ENCODE measurements at regions not wholly inside any gene's neighbourhood (a gene's known extent, or its start where the extent isn't known, plus 50 kb on each side); places are given as distances from the start of the nearest gene placed in this dataset.

DNA sequence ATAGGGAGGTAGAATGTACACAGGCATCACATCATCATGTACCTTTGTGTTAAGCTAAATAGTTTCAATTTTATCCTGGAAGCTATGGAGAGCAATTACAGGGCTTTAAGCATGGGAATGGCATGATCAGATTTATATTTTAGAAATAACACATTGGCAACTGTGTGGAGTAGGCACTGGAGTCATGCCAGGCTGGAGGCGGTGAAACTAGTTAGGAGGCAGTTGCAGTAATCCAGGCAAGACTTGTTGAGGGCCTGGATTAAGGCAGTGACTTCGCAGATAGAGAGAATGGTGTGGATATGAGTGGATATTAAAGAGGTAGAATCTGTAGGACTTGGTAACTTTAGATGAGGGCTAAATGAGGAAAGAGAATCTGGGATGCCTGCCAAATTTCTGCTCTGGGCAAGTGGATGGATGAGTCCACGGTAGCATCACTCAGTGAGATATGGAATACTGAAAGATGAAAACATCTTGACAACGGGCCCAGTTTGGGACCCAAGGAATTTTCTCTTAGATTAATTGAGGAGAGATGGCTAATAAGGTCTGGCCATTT lies 506.2 kb downstream of the FGF9 start:
- CTCF ChIA-PET = interaction anchor here (1.0 kb wide), 1 partner anchor 551 kb away, joined by 7 read pairs; no protein-coding TSS in a partner anchor
- POLR2A ChIA-PET = no interaction called here

DNA sequence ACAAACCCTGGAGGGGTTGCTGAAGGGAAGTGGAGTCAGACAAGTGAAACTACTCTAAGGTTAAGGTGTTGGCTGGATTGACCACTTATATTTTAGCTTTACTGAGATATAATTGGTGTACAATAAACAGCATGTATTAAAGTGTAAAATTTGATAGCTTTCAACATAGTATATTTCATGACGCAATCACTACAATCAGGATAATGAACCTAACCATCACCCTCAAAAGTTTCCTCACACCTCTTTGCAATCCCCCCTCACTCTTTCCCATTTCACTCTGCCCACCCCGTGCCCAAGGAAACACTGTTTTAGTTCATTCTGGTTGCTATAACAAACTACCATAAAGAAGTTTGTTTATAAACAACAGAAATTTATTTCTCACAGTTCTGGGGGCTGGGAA lies 508.0 kb downstream of the FGF9 start:
- ChIA-PET CTCF (no interaction called here), POLR2A (no interaction called here)
- H3K4me3 ChIP-seq (ENCODE audit: low read depth, low read length) = no peak overlapping the region
- no peak for TF ChIP-seq CTCF (IDR thresholded peaks at IDR 0.05; ENCODE audit: low read depth, low read length)
- H3K9me3 ChIP-seq (ENCODE audit: control insufficient read depth, insufficient read depth, low read length) = no peaks in the 10 kb centered on the region
- H3K27ac ChIP-seq (ENCODE audit: low read depth, low read length) = no peak overlapping the region
- DNase-seq (ENCODE audit: low read depth, low spot score) = no peak
- no peaks in the 10 kb centered on the region for H3K27me3 ChIP-seq (ENCODE audit: control insufficient read depth, insufficient read depth, low read length)

More for the DNA sequence above, 506.2 kb downstream of the FGF9 start:
- Histone ChIP-seq H3K4me3 (ENCODE audit: low read depth, low read length) (no peak overlapping the region), H3K27me3 (ENCODE audit: control insufficient read depth, insufficient read depth, low read length) (no peaks in the 10 kb centered on the region), H3K27ac (ENCODE audit: low read depth, low read length) (no peak overlapping the region), H3K9me3 (ENCODE audit: control insufficient read depth, insufficient read depth, low read length) (no peaks in the 10 kb centered on the region)
- peak; percentile 2 for DNase-seq (ENCODE audit: low read depth, low spot score)
- TF ChIP-seq CTCF (IDR thresholded peaks at IDR 0.05; ENCODE audit: low read depth, low read length) = no peak

DNA sequence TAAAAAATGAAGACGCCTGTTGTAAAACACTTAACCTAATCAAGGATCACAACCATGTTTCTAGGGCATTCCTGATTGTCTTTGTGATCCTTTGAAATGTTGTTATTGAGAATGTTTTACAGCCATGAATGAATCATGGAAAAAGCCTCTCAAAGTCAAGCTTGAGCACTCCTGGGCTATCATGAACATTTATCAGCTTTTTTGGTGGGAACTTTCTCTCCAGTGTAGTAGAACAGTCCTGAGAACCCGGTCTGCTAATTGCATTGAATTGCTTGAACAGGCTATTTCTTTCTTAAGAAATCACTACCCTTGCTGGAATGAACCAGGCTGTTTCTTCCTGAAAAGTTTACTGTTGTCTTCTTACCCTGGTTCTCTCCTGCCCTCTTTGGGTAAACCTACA lies 516.5 kb downstream of the FGF9 start:
- TF ChIP-seq CTCF (IDR thresholded peaks at IDR 0.05; ENCODE audit: low read depth, low read length) = peak; percentile 12; the same call in 1 of the 2 replicates
- H3K27me3 ChIP-seq (ENCODE audit: control insufficient read depth, insufficient read depth, low read length) = no peaks in the 10 kb centered on the region
- POLR2A ChIA-PET = no interaction called here

DNA sequence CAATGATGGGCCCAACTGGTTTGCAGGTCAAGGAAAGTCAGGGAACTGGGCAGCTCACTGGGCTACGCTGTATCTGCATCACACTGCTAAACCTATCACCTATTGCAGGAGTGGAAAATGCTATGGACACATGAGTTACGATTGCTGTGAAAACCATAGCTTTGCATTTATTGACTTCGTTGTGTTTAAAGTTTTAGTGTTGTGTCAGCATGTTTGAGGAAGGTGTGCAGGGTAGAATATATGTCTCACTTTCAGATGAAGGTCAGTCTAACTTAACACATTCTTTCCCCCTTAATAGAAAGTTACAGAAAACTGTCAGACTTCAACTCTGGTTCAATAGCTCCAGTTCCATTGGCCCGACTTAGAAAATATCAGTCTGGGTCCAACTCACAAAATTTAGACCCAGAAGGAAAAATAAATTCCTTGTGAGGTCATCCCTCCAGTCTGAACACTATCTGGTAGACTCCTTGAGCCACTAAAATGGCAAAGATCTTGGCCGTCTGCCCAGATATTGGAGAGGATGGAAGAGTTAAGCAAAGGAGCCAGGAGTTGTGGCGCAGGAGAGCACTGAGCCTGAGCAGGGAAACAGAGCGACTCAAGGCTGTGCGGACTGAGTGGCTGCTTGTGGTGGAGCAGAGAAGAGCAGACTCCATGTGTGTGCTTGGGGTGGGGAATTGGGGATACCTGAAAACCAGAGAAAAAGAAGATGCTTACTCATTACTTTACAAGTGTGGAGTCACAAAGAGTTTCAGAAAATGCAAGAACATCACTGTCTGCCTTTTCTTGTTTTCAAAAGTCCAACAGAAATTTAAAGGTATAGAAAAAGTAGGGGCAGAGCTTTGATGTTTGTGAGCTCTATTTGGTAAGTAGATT lies 518.5 kb downstream of the FGF9 start:
- peaks cover 2% of the 10 kb centered on the region for H3K27me3 ChIP-seq (ENCODE audit: control insufficient read depth, insufficient read depth, low read length)
- TF ChIP-seq CTCF (IDR thresholded peaks at IDR 0.05; ENCODE audit: low read depth, low read length) = no peak
- CTCF ChIA-PET = interaction anchor here (0.6 kb wide), 1 partner anchor 257 kb away, joined by 3 read pairs; no protein-coding TSS in a partner anchor
- no peak overlapping the region for H3K27ac ChIP-seq (ENCODE audit: low read depth, low read length)
- H3K4me3 ChIP-seq (ENCODE audit: low read depth, low read length) = no peak overlapping the region
- H3K9me3 ChIP-seq (ENCODE audit: control insufficient read depth, insufficient read depth, low read length) = no peaks in the 10 kb centered on the region
- no peak for DNase-seq (ENCODE audit: low read depth, low spot score)
- POLR2A ChIA-PET = no interaction called here

More for the DNA sequence above, 516.5 kb downstream of the FGF9 start:
- H3K27ac ChIP-seq (ENCODE audit: low read depth, low read length) = no peak overlapping the region
- H3K4me3 ChIP-seq (ENCODE audit: low read depth, low read length) = no peak overlapping the region
- CTCF ChIA-PET = no interaction called here
- H3K9me3 ChIP-seq (ENCODE audit: control insufficient read depth, insufficient read depth, low read length) = no peaks in the 10 kb centered on the region
- DNase-seq (ENCODE audit: low read depth, low spot score) = no peak

- CTCF ChIA-PET = no interaction called here
- POLR2A ChIA-PET = no interaction called here
Observed at GRCh38 chr13:22193070-22193469, 522.2 kb downstream of the FGF9 start.

More at GRCh38 chr13:22193070-22193469, 522.2 kb downstream of the FGF9 start:
- TF ChIP-seq CTCF (IDR thresholded peaks at IDR 0.05; ENCODE audit: low read depth, low read length) = no peak
- no peak overlapping the region for H3K4me3 ChIP-seq (ENCODE audit: low read depth, low read length)
- no peak overlapping the region for H3K27ac ChIP-seq (ENCODE audit: low read depth, low read length)
- H3K9me3 ChIP-seq (ENCODE audit: control insufficient read depth, insufficient read depth, low read length) = no peaks in the 10 kb centered on the region
- no peak for DNase-seq (ENCODE audit: low read depth, low spot score)
- H3K27me3 ChIP-seq (ENCODE audit: control insufficient read depth, insufficient read depth, low read length) = peaks cover 2% of the 10 kb centered on the region

Measured in AG04450 (cell line).